GM18867 (cell line): ENCODE measurements at regions not wholly inside any gene's neighbourhood (a gene's known extent, or its start where the extent isn't known, plus 50 kb on each side); places are given as distances from the start of the nearest gene placed in this dataset.
"Not testable (repeated sequence)": the region's sequence is repeated elsewhere in the genome, so short reads cannot be mapped to it uniquely, and the experiment has no call there.

Source experiments
- ATAC-seq: cut with Tn5 transposase; IDR thresholded peaks from one replicate; pipeline ENCODE4 v1.9.1; 2021; ENCODE audit warnings: mild to moderate bottlenecking, moderate library complexity; ENCODE audit not compliant: unreplicated experiment

GRCh38 chr10:38209332-38209731 lies 115.2 kb downstream of the ZNF37A start:
- ATAC-seq, result no peak

DNA sequence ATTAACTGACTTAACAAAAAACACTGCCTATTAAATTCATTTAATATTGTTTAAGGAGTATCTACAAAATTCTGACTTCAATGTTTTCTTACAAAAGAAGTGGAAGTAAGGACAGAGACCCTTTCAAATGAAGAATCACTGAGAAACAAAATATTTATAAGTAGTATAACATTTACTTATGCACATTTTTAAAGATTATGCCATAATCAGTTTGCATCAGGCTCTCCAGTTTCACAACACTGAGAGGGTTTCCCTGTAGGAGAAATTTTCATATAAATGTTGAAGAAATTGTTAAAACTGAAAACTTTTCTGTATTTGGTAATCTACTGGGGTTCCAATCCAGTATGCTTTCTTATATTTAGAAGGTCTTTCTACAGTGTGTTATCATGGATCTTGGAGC lies 115.6 kb downstream of the ZNF37A start:
- ATAC-seq, result not testable (repeated sequence)

DNA sequence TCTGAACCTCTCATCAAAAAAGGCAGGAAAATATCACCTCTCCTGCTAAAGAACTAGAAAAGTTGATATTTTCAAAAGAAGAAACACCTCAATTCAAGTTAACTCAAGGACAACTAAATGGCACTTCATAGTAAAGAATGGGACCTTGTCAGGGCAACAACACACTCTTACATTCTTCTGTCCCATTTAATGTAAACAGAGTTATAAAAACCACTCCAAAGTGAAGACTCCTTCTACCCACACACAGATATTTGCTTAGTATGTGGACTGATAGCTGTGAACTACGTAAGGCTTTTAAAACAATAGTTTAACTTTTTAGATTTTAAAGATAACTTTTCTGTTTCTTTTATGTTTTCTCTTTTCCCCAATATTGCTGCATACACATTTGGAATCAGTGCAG lies 118.3 kb downstream of the ZNF37A start:
- no peak for ATAC-seq

DNA sequence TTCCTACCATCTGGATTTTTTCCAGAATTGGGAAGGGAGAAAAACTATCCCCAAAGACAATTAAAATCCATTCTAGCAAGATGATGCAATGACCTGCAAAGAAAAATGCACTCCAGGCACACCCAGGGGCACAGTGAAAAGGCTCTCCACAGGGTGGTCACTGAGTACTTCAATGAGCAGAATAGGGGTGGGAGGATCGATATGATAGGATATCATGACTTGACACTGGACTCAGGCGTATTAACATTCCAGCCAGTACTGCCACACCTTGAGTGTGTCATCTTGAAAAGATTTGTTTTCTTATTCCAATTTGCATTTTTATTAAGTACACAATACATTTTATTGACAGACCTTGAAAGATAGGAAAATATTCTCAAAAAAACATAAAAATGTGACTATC lies 132.2 kb downstream of the ZNF37A start:
- no peak for ATAC-seq

GRCh38 chr10:38228394-38228793 lies 134.3 kb downstream of the ZNF37A start:
- ATAC-seq, result no peak

- not testable (repeated sequence) for ATAC-seq
Measured at GRCh38 chr10:38238479-38238878, 144.3 kb downstream of the ZNF37A start.

GRCh38 chr10:38242061-38242649 lies 148.0 kb downstream of the ZNF37A start:
- not testable (repeated sequence) for ATAC-seq

DNA sequence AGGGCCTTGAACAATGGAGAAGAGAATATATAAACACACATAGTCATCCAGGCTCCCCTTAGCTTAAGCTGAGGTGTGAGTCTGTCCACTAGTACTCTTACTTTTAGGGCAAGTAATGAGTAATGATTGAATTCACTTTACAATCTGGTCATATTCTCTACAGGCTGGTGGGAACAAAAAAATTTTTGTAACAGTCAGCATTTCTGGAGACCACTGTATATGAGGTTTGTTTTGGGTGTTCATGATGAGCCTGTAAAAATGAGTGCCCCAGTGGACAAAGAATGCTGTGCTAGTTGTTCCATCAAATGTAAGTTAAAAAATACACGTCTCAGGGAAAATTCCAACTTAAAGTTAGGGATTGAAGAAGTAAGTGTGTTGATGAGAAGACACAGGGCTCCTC lies 154.0 kb downstream of the ZNF37A start:
- ATAC-seq, result not testable (repeated sequence)

DNA sequence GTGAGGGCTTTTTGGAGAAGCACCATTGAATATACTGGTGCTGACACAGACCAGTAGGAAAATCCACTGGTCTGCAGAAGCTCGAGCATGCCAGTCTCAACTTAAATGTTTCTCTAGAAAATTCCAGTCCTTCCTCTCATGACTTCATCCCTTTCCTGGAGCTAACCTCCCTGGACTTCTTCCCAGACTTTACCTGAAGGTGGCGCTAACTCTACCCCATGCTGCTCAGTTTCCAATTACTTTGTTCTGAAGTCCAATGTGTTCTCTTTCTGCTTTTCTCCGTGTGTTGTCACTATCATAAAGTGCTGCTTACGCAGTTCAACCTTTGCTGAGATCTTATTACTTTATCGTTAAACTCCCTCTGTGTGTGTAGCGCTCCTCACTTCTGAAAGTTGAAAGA lies 158.4 kb downstream of the ZNF37A start:
- ATAC-seq, result not testable (repeated sequence)

- not testable (repeated sequence) for ATAC-seq
Measured at GRCh38 chr10:38267555-38267954, 173.4 kb downstream of the ZNF37A start.

- ATAC-seq, result not testable (repeated sequence)
Measured at GRCh38 chr10:38271031-38271430, 176.9 kb downstream of the ZNF37A start.

DNA sequence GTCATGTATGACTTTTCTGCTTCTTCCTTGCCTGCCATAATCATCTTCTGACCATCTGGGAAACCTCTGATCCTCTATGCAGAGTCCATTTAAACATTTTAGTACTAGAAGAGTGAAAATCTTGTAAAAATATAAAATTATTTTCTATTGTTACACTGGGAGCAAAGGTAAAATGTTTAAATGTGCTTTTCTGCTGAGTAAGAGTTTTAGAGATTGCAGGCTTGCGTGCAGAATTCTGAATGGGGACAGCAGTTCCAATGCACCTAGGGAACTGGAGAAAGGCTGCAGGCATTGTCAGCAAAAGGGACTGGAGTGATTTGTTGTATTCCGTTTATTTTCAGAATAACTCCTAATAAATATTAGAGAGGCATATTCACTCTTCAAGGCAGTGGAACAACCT lies 180.7 kb downstream of the ZNF37A start:
- ATAC-seq, result not testable (repeated sequence)

DNA sequence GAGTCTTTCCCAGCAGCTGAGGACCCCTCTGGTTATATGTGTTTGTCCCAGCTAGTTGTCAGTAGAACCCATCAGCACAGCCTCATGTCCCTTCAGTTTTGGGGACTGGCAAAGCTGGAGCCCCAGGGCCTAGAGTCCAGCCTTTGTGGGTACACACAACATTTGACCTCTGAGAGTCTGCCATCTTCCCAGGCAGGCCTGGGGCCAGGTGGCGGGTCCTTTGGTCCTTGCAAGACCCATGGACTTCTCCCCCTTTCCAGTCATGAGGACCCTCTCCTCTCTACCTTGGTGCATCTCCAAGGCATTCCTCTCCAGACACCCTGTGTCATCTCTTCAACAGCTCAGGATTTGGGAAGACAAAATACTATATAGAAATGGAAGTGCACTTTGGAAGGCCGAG lies 198.4 kb downstream of the ZNF37A start:
- ATAC-seq, result not testable (repeated sequence)

DNA sequence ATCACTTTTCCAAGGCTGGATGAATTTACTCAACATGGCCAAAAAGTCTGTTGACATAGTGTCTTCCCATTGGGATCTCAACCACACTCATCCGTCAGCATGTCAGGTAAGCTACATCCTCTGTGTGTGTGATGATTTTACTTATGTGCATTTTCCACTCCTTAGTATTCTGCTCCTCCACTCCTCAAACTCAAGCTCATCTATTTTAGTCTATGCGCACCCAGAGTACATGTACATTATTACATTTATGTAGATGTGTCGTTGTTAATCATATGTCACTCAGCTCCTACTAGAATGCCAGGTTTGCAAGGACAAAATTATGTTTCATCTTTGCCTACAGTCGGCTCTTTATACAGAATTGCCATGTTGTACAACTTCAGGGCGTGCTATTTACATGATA lies 216.0 kb downstream of the ZNF37A start:
- ATAC-seq, result not testable (repeated sequence)

DNA sequence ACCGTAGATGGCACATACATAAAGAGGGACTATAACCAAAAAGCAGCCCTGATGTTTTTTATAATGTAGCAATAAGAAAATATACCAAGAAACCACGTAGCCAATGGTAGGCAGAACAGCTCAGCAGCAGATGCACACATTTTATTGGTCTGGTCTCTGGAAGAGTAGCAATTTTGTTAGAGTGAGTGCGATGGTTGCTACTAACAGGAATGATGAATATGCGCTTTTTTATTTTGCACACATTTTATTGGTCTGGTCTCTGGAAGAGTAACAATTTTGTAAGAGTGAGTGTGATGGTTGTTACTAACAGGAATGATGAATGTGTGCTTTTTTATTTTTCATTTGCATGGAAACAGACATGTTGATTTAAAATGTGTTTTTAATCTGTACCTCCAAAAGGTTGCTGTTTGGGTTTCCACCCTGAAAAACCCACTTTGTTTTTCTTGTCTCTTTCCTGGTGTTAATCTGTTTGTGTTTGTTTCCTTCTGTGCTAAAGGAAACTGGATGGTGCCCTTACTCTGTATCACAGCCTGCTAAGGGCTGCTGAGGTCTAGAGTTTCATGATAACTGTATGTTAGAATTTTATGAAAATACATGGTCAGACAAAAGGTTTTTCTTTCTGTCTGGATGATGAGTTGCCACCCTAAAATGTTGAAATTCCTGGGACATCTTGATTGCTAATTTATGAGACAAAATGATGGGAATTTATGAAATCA lies 221.1 kb downstream of the ZNF37A start:
- not testable (repeated sequence) for ATAC-seq

DNA sequence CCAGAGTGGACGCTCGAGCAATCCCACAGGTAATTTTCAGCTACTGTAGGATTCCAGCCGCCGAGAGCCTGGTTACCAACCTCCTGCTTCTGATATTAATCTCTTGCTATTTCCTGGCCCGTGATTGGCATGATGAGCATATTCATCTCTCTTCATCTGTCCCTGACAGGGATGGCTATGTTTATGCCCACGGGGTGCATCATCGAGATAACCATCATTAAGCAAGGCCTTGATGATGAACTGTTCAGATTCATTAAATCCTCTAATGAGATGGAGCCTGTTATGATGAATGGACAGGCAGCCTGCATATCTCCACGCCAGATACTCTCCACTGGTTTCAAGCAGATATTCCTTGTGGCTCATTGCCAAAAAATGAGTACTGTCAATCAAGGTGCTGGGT lies 227.3 kb downstream of the ZNF37A start:
- ATAC-seq, result not testable (repeated sequence)

DNA sequence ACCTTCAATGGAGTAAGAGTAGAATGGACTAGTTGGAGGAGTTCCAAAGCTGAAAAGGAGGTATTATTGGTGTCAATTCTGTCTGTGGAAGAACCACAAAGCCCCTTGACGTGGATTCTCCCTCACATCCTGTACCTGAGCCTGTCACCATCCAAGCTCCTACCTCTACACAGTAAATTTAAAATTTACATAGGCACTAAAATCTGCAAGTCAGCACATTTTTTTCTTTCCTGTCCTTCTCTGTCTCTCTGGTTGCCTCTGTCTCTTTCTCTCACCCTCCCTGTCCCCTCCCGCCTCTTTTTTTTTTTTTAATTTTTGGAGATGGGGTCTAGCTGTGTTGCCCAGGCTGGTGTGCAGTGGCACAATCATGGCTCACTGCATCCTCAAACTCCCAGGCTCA lies 236.2 kb downstream of the ZNF37A start:
- not testable (repeated sequence) for ATAC-seq

GRCh38 chr10:38331106-38331505 lies 237.0 kb downstream of the ZNF37A start:
- not testable (repeated sequence) for ATAC-seq

GRCh38 chr10:38333699-38334098 lies 239.6 kb downstream of the ZNF37A start:
- not testable (repeated sequence) for ATAC-seq

GRCh38 chr10:38350645-38351044 lies 256.5 kb downstream of the ZNF37A start:
- ATAC-seq, result not testable (repeated sequence)

DNA sequence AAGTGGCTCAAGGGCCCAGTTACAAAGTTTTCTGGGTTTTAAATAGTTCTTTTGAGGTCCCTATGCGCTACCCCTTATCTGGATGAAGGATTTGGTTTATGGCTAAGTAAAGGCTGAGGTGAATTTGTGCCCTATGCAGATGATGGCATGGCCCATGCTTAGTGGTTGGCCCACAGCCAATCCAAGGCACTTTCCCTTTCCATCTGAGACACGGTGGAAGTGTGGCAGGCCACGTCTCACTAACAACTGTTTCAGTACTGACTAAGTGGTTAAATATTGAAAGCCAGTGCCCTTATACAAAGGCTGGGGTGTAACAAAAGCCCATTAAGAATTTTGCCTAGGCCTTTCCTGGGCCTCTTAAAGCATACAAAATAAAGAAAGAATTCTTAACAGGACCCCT lies 260.3 kb downstream of the ZNF37A start:
- ATAC-seq, result not testable (repeated sequence)

DNA sequence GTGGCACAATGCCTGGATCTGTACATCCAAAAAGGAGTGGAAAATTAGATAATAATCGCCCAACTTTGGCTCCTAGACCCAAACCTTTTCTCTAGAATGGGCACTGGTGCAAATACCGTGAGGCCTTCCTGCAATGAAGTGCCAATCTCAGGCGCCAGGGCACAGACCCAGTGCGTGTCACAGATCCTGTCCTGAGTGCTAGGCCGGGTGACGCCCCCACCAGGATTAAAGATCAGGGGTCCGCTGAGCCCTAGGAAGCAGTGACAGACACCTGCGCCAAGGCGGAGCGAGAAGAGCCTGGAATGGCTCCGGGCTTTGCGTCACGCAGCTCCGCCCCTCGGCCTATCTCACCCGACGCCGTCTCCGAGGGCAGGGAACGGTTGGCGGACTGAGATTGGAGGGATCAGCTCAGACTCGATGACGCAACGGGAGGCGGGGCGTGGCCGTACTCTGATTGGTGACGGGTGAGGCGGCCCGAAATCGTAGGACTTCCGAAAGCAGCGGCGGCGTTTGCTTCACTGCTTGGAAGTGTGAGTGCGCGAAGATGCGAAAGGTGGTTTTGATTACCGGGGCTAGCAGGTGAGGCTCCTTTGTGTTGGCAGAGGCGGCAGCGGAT lies 261.9 kb downstream of the ZNF37A start:
- peak; percentile 100 for ATAC-seq
